Fibroblast of gingiva (primary cell): ENCODE measurements at regions not wholly inside any gene's neighbourhood (a gene's known extent, or its start where the extent isn't known, plus 50 kb on each side); places are given as distances from the start of the nearest gene placed in this dataset.

Experiments
- DNase-seq: peaks from one replicate; pipeline ENCODE4 v3.0.0-alpha.2; 2011; ENCODE audit warnings: low read depth

- DNase-seq = peak; percentile 76
Observed at GRCh38 chr5:74424162-74424868, 216.2 kb downstream of the ENC1 start.

- no peak for DNase-seq
Observed at GRCh38 chr5:74423383-74423782, 217.1 kb downstream of the ENC1 start.

GRCh38 chr5:74422671-74423070, 217.9 kb downstream of the ENC1 start:
- no peak for DNase-seq

- no peak for DNase-seq
Observed at GRCh38 chr5:74422030-74422429, 218.5 kb downstream of the ENC1 start.

- no peak for DNase-seq
Observed at GRCh38 chr5:74421377-74421776, 219.2 kb downstream of the ENC1 start.

- no peak for DNase-seq
Observed at GRCh38 chr5:74420947-74421346, 219.6 kb downstream of the ENC1 start.

GRCh38 chr5:74420220-74420619, 220.3 kb downstream of the ENC1 start:
- DNase-seq = no peak

GRCh38 chr5:74419468-74419867, 221.1 kb downstream of the ENC1 start:
- DNase-seq = no peak

- no peak for DNase-seq
Observed at GRCh38 chr5:74418709-74419108, 221.8 kb downstream of the ENC1 start.

GRCh38 chr5:74418261-74418660, 222.3 kb downstream of the ENC1 start:
- no peak for DNase-seq

GRCh38 chr5:74415695-74416102, 224.8 kb downstream of the ENC1 start:
- no peak for DNase-seq

- DNase-seq = no peak
Observed at GRCh38 chr5:74414228-74414627, 226.3 kb downstream of the ENC1 start.

- no peak for DNase-seq
Observed at GRCh38 chr5:74413403-74414048, 227.0 kb downstream of the ENC1 start.

- DNase-seq = no peak
Observed at GRCh38 chr5:74412066-74412465, 228.5 kb downstream of the ENC1 start.

GRCh38 chr5:74409712-74410111, 230.8 kb downstream of the ENC1 start:
- no peak for DNase-seq

GRCh38 chr5:74409166-74409706, 231.3 kb downstream of the ENC1 start:
- DNase-seq = no peak

GRCh38 chr5:74408150-74409043, 232.1 kb downstream of the ENC1 start:
- DNase-seq = no peak

GRCh38 chr5:74407701-74408100, 232.8 kb downstream of the ENC1 start:
- no peak for DNase-seq

GRCh38 chr5:74406844-74407243, 233.7 kb downstream of the ENC1 start:
- no peak for DNase-seq

- DNase-seq = no peak
Observed at GRCh38 chr5:74405593-74405992, 234.9 kb downstream of the ENC1 start.

- DNase-seq = no peak
Observed at GRCh38 chr5:74404574-74405508, 235.7 kb downstream of the ENC1 start.
